GM18505 (cell line): ENCODE measurements at regions not wholly inside any gene's neighbourhood (a gene's known extent, or its start where the extent isn't known, plus 50 kb on each side); places are given as distances from the start of the nearest gene placed in this dataset.
"Not testable (repeated sequence)": the region's sequence is repeated elsewhere in the genome, so short reads cannot be mapped to it uniquely, and the experiment has no call there.

Experiments
- ATAC-seq: cut with Tn5 transposase; IDR thresholded peaks from one replicate; pipeline ENCODE4 v1.9.1; 2021; ENCODE audit not compliant: unreplicated experiment
- POLR2A ChIP-seq: IDR thresholded peaks from 4 replicates; pipeline ENCODE4 v1.6.1; 2011; ENCODE audit warnings: borderline replicate concordance; ENCODE audit not compliant: insufficient read depth, insufficient read length; ENCODE audit errors: extremely low read depth

DNA sequence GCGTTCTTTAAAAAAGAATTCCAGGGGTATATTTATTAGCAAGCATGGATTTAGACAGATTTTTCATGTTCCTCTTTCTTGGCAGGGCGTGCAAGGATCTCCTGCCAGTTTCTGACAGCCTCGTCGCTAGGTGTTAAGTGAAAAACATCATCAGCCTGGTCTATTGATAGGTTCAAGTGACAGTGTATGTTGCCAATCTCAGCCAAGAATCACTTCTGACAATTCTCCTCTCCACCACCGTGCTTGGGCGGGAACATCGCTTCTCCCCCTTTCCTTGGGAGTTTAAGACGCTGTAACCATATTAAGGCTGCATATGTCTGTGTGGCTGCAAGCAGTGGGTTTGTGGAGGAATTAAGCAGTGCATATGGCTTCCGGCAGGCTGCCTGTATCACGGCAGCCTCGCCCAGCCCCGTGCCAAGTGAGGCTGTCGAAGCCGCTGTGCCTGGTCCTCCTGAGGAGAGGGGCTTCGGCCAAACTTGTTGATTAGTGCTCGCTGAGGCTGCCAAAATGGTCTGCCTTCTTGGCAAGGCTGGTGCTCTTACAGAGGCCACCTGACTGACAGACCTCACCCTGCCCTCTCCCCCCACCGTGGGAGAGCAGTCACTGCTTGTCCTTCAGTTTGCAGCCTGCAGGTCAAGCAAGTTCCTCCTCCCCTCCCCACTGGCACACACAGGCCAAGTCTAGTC, 132.2 kb upstream of the MPHOSPH6 start:
- no peak for TF ChIP-seq POLR2A
- ATAC-seq: no peak

DNA sequence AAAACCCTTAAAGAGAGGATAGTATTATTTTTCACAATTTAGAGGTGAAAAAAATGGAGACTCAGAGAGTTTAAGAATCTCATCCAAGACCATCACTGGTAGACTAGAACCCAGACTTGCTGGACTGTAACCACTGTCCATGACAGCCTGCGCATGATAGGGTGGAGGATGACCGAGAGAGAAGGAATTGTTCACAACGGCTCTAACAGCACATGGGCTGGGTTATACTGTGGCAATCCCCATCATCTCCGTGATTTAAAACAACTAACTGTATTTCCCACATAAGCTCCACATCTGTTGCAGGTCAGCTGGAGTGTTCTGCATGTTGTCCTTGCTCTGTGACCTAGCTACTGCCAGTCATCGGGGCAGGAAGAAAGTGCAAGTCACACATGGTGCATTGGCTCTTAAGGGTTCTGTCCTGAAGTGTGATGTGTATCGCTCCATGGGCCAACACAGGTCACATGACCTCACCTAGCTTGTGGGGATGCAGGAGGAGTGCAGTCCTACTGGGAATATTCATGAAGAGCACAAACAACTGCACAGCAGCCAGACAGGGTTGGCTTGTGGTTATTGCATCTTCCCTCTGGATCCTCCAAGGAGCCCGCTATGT, 131.2 kb upstream of the MPHOSPH6 start:
- no peak for TF ChIP-seq POLR2A
- ATAC-seq: no peak

- no peak for ATAC-seq
- TF ChIP-seq POLR2A: no peak
These were observed 130.4 kb upstream of the MPHOSPH6 start for GRCh38 chr16:82300374-82300951.

DNA sequence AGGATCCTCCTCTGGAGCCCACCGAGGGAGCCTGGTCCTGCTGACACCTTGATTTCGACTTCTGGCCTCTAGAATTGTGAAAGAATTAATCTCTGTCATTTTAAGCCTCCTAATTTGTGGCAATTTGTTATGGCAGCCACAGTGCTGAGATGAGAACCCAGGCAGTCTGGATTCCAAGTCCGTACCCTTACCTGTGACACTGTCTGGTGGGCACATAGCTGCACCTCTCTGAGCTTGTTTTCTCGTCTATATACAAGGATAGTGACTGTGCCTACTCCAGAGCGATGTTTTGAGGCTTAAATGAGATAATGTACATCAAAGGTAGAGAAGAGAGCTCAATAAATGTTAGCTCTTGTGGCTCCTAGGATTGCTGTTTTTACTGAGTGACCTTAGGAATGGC, 128.4 kb upstream of the MPHOSPH6 start:
- no peak for TF ChIP-seq POLR2A
- ATAC-seq: no peak

DNA sequence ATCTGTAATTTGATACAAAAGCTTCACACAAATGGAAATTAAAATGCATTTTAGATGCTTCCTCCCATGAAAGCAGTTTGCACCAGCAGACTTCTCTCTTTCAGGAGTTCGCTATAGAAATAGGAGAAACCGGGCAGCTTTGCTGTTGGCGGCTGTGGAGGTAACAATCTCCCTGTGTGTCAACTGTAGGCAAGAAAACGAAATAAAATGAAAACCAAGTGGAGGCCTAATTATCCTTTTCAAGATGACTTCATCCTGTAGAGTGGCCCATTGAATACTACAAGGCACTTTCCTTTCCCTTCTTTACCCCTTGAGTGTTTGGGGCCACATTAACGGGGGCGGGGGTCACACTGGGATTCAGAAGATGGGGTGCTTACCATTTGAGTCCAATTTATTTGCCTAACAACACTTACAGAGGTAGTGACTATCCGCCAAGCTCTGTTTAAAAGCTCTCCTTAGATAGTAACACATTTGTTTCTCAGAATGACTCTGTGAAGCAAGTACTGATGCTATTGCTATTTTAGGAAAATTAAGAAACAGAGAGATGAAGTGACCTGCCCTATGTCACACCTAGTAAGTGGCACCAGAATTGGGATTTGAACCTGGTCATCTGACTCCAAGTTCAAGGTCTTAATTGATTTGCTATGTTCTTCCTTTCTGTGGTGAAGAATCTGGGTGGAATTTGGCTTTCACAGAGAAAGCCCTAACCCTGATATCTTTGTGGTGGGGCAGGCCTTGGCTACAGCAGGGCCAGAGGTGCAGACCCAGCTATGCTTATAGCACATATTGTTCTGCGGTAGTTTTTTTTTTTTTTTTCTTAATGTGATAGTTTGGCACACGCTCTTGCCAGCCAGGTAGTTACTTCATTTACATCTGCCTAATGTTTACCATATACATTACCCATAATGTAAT, 125.5 kb upstream of the MPHOSPH6 start:
- TF ChIP-seq POLR2A: no peak
- ATAC-seq: no peak

GRCh38 chr16:82293671-82294070, 123.6 kb upstream of the MPHOSPH6 start:
- TF ChIP-seq POLR2A: no peak
- no peak for ATAC-seq

DNA sequence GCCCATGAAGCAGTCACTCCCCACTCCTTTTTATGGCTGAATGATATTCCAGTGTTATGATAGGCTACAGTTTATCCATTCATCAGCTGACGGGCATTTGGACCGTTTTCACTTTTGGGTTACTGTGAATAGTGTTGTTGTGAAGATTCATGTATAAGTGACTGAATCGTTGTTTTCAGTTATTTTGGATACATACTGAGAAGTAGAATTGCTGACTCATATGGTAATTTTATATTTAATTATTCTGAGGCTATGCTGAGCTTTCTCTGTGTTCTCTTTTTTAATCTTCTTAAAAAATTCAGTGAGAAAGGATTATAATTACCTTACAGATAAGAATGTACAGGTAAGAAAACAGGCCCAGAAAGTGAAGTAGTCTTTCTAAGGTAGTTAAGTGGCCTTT, 117.9 kb upstream of the MPHOSPH6 start:
- no peak for TF ChIP-seq POLR2A
- ATAC-seq: no peak

DNA sequence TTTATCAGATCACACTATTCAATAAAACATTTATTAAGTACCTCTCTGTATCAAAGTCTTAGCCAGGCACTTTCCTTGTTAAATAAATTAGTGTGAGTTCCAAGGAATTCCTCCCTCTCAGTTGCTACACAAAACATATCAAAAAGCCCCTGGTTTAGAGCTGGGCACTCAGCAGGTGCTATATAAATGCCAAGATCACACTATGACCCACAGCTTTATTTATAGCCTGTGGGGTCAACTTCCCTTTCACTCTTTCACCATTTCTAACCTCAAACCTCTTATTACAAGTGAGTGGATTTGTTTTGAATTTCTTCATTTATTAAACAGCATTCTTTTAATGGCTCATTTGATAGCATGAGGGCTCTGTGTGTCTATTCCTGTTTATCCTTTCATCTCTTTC, 112.6 kb upstream of the MPHOSPH6 start:
- no peak for TF ChIP-seq POLR2A
- no peak for ATAC-seq

GRCh38 chr16:82281544-82281943, 111.5 kb upstream of the MPHOSPH6 start:
- no peak for TF ChIP-seq POLR2A
- ATAC-seq: no peak

DNA sequence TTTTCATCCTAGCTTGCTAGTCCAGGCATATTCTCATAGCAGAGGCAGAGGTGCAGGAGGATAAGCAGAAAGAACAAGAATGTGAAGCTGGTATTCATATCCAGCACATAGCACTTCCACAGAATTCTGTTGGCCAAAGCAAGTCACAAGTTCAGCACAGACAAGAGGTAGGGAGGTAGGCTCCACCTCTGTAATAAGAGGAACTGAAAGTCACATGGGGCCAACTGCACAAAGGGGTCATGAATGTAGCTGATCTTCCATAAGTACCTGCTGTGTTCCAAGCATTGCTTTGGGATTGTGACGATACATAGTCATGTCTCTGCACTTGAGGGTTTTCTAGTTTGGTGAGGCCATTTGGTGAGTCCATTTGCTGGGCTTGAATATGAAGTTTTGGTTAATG, 110.8 kb upstream of the MPHOSPH6 start:
- no peak for TF ChIP-seq POLR2A
- ATAC-seq: no peak

GRCh38 chr16:82275349-82275748, 105.3 kb upstream of the MPHOSPH6 start:
- ATAC-seq: not testable (repeated sequence)

- ATAC-seq: no peak
These were observed 101.6 kb upstream of the MPHOSPH6 start for GRCh38 chr16:82271636-82272035.

DNA sequence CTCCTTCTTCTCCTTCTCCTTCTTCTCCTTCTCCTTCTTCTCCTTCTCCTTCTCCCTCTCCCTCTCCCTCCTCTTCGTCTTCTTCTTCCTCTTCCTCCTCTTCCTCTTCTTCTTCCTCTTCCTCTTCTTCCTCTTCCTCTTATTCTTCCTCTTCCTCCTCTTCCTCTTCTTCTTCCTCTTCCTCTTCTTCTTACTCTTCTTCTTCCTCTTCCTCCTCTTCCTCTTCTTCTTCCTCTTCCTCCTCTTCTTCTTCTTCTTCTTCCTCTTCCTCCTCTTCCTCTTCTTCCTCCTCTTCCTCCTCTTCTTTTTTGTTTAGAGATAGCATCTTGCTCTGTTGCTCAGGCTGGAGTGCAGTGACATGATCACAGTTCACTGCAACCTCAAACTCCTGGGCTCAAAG, 97.7 kb upstream of the MPHOSPH6 start:
- not testable (repeated sequence) for ATAC-seq

More at GRCh38 chr16:82271636-82272035, 101.6 kb upstream of the MPHOSPH6 start:
- no peak for TF ChIP-seq POLR2A

DNA sequence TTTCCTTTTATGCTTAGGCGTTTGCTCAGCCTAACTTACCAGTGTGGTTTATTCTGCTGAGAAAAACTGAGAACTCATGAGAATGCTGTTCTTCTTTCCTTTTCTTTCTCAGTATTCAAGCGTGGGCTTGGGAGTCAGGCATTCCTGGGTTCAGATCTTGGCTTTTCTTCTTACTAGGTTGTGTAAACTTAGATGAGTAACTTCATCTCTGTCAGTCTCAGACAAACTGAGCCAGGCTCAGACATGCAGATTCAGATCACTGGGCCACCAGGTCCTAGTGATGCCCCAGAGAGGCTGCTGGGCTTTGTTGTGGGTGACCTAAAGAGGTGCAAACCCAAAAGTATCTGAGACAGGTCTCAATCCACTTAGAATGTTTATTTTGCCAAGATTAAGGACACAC, 95.8 kb upstream of the MPHOSPH6 start:
- ATAC-seq: no peak
- no peak for TF ChIP-seq POLR2A

DNA sequence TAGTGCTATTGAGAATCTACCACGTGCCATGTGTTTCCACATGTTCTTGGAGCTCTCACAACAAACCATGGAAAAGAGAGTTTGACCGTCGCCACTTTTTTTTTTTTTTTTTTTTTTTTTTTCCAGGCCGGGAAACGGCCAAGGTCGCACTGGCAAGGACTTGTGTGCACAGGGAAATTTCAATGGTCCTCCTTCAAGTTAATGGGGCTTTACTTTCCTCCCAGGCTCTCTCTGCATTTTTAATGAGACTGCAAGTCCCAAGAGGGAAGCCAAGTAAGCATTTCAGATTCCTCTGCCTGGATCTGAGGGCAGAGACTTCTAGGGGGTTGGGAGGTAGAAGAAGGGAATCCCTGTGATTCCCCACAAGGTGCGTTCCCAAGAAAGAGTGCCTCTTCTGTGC, 94.7 kb upstream of the MPHOSPH6 start:
- no peak for TF ChIP-seq POLR2A
- no peak for ATAC-seq
